ENCODE measurements at regions not wholly inside any gene's neighbourhood (a gene's known extent, or its start where the extent isn't known, plus 50 kb on each side); places are given as distances from the start of the nearest gene placed in this dataset.

- H3K4me3 ChIP-seq (ENCODE audit: low read depth, low read length): no peak overlapping the region
- TF ChIP-seq CTCF (IDR thresholded peaks at IDR 0.05): no peak
- H3K4me2 ChIP-seq (ENCODE audit: low read length): no peak overlapping the region
- H2AFZ ChIP-seq: no peak overlapping the region
- H3K9me3 ChIP-seq (ENCODE audit: control insufficient read depth, low read length): no peaks in the 10 kb centered on the region
- no peak overlapping the region for H3K9ac ChIP-seq
- H3K36me3 ChIP-seq (ENCODE audit: control insufficient read depth, insufficient read depth, low read length): no peaks in the 10 kb centered on the region
- no peak overlapping the region for H3K27ac ChIP-seq
- no peaks in the 10 kb centered on the region for H3K4me1 ChIP-seq
- no peaks in the 10 kb centered on the region for H3K27me3 ChIP-seq (ENCODE audit: control insufficient read depth, insufficient read depth, low read length)
- no peaks in the 10 kb centered on the region for H3K79me2 ChIP-seq
Observed at GRCh38 chr15:80326270-80326669, 74.3 kb upstream of the CTXND1 start.

- H2AFZ ChIP-seq: no peak overlapping the region
Observed at GRCh38 chr15:80328496-80328895, 75.7 kb upstream of the ARNT2 start.

GRCh38 chr15:80331886-80332406 is 72.2 kb upstream of the ARNT2 start:
- Histone ChIP-seq H3K9me3 (ENCODE audit: control insufficient read depth, low read length) (no peaks in the 10 kb centered on the region), H3K4me2 (ENCODE audit: low read length) (no peak overlapping the region), H3K4me1 (no peaks in the 10 kb centered on the region), H3K9ac (no peak overlapping the region), H3K4me3 (ENCODE audit: low read depth, low read length) (no peak overlapping the region), H3K36me3 (ENCODE audit: control insufficient read depth, insufficient read depth, low read length) (no peaks in the 10 kb centered on the region), H3K79me2 (no peaks in the 10 kb centered on the region), H3K27ac (no peak overlapping the region), H2AFZ (no peak overlapping the region), H3K27me3 (ENCODE audit: control insufficient read depth, insufficient read depth, low read length) (no peaks in the 10 kb centered on the region)
- no peak for TF ChIP-seq CTCF (IDR thresholded peaks at IDR 0.05)

More at GRCh38 chr15:80328496-80328895, 75.7 kb upstream of the ARNT2 start:
- H3K4me2 ChIP-seq (ENCODE audit: low read length): no peak overlapping the region
- H3K27ac ChIP-seq: no peak overlapping the region
- H3K9me3 ChIP-seq (ENCODE audit: control insufficient read depth, low read length): no peaks in the 10 kb centered on the region
- no peak overlapping the region for H3K9ac ChIP-seq
- H3K4me1 ChIP-seq: no peaks in the 10 kb centered on the region
- H3K36me3 ChIP-seq (ENCODE audit: control insufficient read depth, insufficient read depth, low read length): no peaks in the 10 kb centered on the region
- H3K27me3 ChIP-seq (ENCODE audit: control insufficient read depth, insufficient read depth, low read length): no peaks in the 10 kb centered on the region
- H3K4me3 ChIP-seq (ENCODE audit: low read depth, low read length): no peak overlapping the region
- no peaks in the 10 kb centered on the region for H3K79me2 ChIP-seq
- TF ChIP-seq CTCF (IDR thresholded peaks at IDR 0.05): no peak

- Histone ChIP-seq H3K4me1 (no peaks in the 10 kb centered on the region), H2AFZ (no peak overlapping the region)
Observed at GRCh38 chr15:80333261-80333660, 70.9 kb upstream of the ARNT2 start.

More at GRCh38 chr15:80333261-80333660, 70.9 kb upstream of the ARNT2 start:
- Histone ChIP-seq H3K79me2 (no peaks in the 10 kb centered on the region), H3K9ac (no peak overlapping the region), H3K27ac (no peak overlapping the region), H3K4me2 (ENCODE audit: low read length) (no peak overlapping the region), H3K27me3 (ENCODE audit: control insufficient read depth, insufficient read depth, low read length) (no peaks in the 10 kb centered on the region), H3K4me3 (ENCODE audit: low read depth, low read length) (no peak overlapping the region), H3K9me3 (ENCODE audit: control insufficient read depth, low read length) (no peaks in the 10 kb centered on the region), H3K36me3 (ENCODE audit: control insufficient read depth, insufficient read depth, low read length) (no peaks in the 10 kb centered on the region)
- no peak for TF ChIP-seq CTCF (IDR thresholded peaks at IDR 0.05)
